Fibroblast of lung (primary cell): ENCODE measurements at regions not wholly inside any gene's neighbourhood (a gene's known extent, or its start where the extent isn't known, plus 50 kb on each side); places are given as distances from the start of the nearest gene placed in this dataset.

Experiments
- DNase-seq, 2 donors: peaks; one replicate each; pipeline versions ENCODE4 v3.0.0 to v3.0.0-alpha.2; 2010; ENCODE audit warnings: low read depth in 2 of 2
- H2AFZ ChIP-seq: 2 replicates; pipeline ENCODE4 v1.5.1; 2012; ENCODE audit warnings: low read length, control low read depth, inconsistent platforms
- H3K27ac ChIP-seq: 2 replicates; pipeline ENCODE4 v1.5.1; 2011; ENCODE audit warnings: low read length, control low read depth; ENCODE audit not compliant: insufficient read depth
- H3K27me3 ChIP-seq: 2 replicates; pipeline ENCODE4 v1.5.1; 2011; ENCODE audit warnings: mild to moderate bottlenecking, low read length; ENCODE audit not compliant: control insufficient read depth, insufficient read depth
- H3K36me3 ChIP-seq: 2 replicates; pipeline ENCODE4 v1.5.1; 2011; ENCODE audit warnings: low read length; ENCODE audit not compliant: control insufficient read depth, insufficient read depth
- H3K4me1 ChIP-seq: 2 replicates; pipeline ENCODE4 v1.5.1; 2011; ENCODE audit warnings: low read length; ENCODE audit not compliant: control insufficient read depth, insufficient read depth; ENCODE audit errors: extremely low read depth
- H3K4me2 ChIP-seq: 2 replicates; pipeline ENCODE4 v1.5.1; 2011; ENCODE audit warnings: low read length, control low read depth; ENCODE audit not compliant: insufficient read depth; ENCODE audit errors: extremely low read depth
- H3K4me3 ChIP-seq, 4 experiments: fragments of 200-600 bp in 1 of 4; sonication (generic) in 1 of 4; replicated peaks in 1 of 4; 2 replicates each; pipeline ENCODE4 v1.5.1; 2011 to 2016; ENCODE audit warnings: low read length in 4 of 4, low read depth in 3 of 4, mild to moderate bottlenecking in 3 of 4, control low read depth in 2 of 4, inconsistent platforms in 1 of 4, mixed read lengths in 1 of 4; ENCODE audit not compliant: insufficient read depth in 1 of 4; ENCODE audit errors: control extremely low read depth in 1 of 4
- H3K79me2 ChIP-seq: 2 replicates; pipeline ENCODE4 v1.5.1; 2012; ENCODE audit warnings: mild to moderate bottlenecking, low read length, inconsistent platforms; ENCODE audit not compliant: control insufficient read depth, insufficient read depth
- H3K9ac ChIP-seq: 2 replicates; pipeline ENCODE4 v1.5.1; 2011; ENCODE audit warnings: mild to moderate bottlenecking, low read length, control low read depth; ENCODE audit not compliant: insufficient read depth
- H3K9me3 ChIP-seq: 2 replicates; pipeline ENCODE4 v1.5.1; 2012; ENCODE audit warnings: low read depth, low read length; ENCODE audit not compliant: control insufficient read depth, insufficient read depth
- H4K20me1 ChIP-seq: 2 replicates; pipeline ENCODE4 v1.5.1; 2011; ENCODE audit warnings: low read length; ENCODE audit not compliant: control insufficient read depth, insufficient read depth; ENCODE audit errors: extremely low read depth
- CTCF ChIP-seq, 2 donors: IDR thresholded peaks in 1 of 2; conservative IDR thresholded peaks in 1 of 2; 1 replicate in 1 of 2; 2 replicates in 1 of 2; pipeline ENCODE4 v1.5.1; 2011 to 2012; ENCODE audit warnings: low read length in 2 of 2, control low read depth in 1 of 2, inconsistent platforms in 1 of 2, low read depth in 1 of 2, mild to moderate bottlenecking in 1 of 2
- EZH2 ChIP-seq: IDR thresholded peaks from 2 replicates; pipeline ENCODE4 v1.5.1; 2012; ENCODE audit warnings: low read length, control low read depth, mild to moderate bottlenecking; ENCODE audit errors: missing control alignments

- Histone ChIP-seq H2AFZ (no peak overlapping the region), H3K4me3 (no peak overlapping the region), H3K27me3 (peaks cover 3% of the 10 kb centered on the region), H3K4me2 (no peak overlapping the region), H4K20me1 (no peaks in the 10 kb centered on the region), H3K9ac (no peak overlapping the region), H3K9me3 (no peaks in the 10 kb centered on the region), H3K4me1 (no peaks in the 10 kb centered on the region), H3K27ac (no peak overlapping the region), H3K79me2 (no peaks in the 10 kb centered on the region), H3K36me3 (no peaks in the 10 kb centered on the region)
- no peak for TF ChIP-seq CTCF (conservative IDR thresholded peaks at IDR 0.05 in 1 of 2, IDR thresholded peaks at IDR 0.05 in 1 of 2; ENCODE audit: low read depth in 1 of 2, low read length in 2 of 2)
- no peak for TF ChIP-seq EZH2
- no peak for DNase-seq
Measured at GRCh38 chr4:83837614-83838308, 301.9 kb downstream of the GPAT3 start.

- Histone ChIP-seq H2AFZ (no peak overlapping the region), H3K79me2 (no peaks in the 10 kb centered on the region), H3K4me3 (no peak overlapping the region), H3K36me3 (no peaks in the 10 kb centered on the region), H3K27me3 (no peaks in the 10 kb centered on the region), H3K27ac (no peak overlapping the region), H3K9ac (no peak overlapping the region), H3K9me3 (no peaks in the 10 kb centered on the region), H3K4me1 (no peaks in the 10 kb centered on the region), H4K20me1 (no peaks in the 10 kb centered on the region), H3K4me2 (no peak overlapping the region)
- TF ChIP-seq EZH2 (no peak), CTCF (conservative IDR thresholded peaks at IDR 0.05 in 1 of 2, IDR thresholded peaks at IDR 0.05 in 1 of 2; ENCODE audit: low read depth in 1 of 2, low read length in 2 of 2) (no peak)
- no peak for DNase-seq
Measured at GRCh38 chr4:83833920-83834319, 298.0 kb downstream of the GPAT3 start.

GRCh38 chr4:83832110-83832825, 296.4 kb downstream of the GPAT3 start:
- H3K27ac ChIP-seq: no peak overlapping the region
- DNase-seq: no peak
- no peaks in the 10 kb centered on the region for H4K20me1 ChIP-seq
- no peaks in the 10 kb centered on the region for H3K4me1 ChIP-seq
- no peaks in the 10 kb centered on the region for H3K27me3 ChIP-seq
- no peak overlapping the region for H2AFZ ChIP-seq
- no peaks in the 10 kb centered on the region for H3K36me3 ChIP-seq
- H3K4me2 ChIP-seq: no peak overlapping the region
- no peaks in the 10 kb centered on the region for H3K79me2 ChIP-seq
- no peak overlapping the region for H3K9ac ChIP-seq
- TF ChIP-seq EZH2 (no peak), CTCF (conservative IDR thresholded peaks at IDR 0.05 in 1 of 2, IDR thresholded peaks at IDR 0.05 in 1 of 2; ENCODE audit: low read depth in 1 of 2, low read length in 2 of 2) (no peak)
- H3K9me3 ChIP-seq: no peaks in the 10 kb centered on the region
- no peak overlapping the region for H3K4me3 ChIP-seq
